Amniotic stem cell (primary cell): ENCODE measurements at regions not wholly inside any gene's neighbourhood (a gene's known extent, or its start where the extent isn't known, plus 50 kb on each side); places are given as distances from the start of the nearest gene placed in this dataset.
"Not testable (repeated sequence)": the region's sequence is repeated elsewhere in the genome, so short reads cannot be mapped to it uniquely, and the experiment has no call there.

Experiments used
- DNase-seq: peaks from one replicate; lab custom pipeline; 2025; lab: John Stamatoyannopoulos, UW

DNA sequence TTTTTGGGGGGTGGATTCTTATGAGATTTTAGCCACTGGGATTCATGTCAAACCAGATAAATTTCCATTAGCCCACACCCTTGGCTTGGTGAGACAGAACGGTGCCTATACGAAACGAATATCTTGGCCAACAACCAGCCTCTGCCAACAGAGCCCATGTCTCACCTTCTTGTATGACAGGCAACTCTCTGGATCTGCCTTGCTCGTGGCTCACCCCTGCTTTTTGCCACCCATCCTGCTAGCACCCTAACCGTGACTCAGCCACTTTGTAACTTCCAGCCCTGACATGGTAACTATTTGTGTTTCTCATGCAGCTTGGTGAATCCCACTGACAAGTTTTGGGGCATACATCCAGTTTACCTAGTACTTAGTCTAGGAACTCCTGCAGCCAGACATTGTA, 457.0 kb downstream of the SPATA31D1 start:
- no peak for DNase-seq

DNA sequence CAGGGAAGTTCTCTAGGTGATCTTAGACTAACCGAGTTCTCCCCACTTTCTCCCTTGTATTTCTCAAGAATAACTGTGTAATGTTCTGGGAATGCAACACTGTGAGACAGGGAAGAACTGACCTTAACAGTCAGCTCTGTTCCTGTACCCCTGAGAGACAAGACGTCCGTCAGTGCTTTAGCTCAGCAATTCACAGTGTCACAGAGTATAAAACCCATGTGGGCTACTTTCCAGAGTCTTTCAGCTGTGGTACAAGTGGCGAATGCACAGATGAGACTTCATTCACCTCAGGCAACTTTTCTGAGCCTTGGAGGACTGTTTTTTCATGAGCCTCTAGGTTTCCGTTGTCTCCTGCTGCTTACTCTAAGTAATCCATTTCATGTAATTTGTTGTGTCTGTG, 458.8 kb downstream of the SPATA31D1 start:
- no peak for DNase-seq

GRCh38 chr9:82449986-82450385, 461.4 kb downstream of the SPATA31D1 start:
- no peak for DNase-seq

DNA sequence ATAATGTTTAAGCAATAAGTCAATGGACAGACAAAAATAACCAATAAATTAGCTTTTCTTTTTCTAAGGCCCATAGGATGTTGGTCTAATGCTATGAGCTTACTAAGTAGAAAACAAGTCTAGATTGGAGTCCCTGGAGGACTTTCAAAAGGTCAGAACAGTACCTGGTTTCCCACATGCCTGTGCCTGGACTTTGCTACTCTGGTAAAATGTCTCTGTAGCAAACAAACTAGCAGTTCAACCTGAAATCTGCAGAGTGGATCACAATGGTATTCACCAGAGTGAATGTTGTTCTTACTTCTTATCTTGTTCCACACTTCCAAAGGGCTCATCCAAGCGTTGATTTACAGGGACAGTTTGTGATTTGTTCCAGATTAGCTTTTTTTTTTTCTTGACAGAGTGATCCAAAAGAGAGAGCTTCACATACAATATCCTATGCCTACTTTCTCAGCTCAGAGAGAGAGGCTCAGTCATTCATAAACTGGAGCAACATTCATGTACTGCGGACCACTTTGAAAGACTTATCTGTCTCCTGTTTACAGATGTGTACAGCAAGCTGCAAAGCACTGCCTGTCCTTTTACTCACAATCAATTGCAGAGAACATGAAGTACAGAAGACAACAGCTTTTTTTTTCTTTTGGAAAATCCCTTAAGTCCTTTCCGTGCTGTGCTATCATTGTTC, 466.1 kb downstream of the SPATA31D1 start:
- no peak for DNase-seq

GRCh38 chr9:82456642-82457041, 468.1 kb downstream of the SPATA31D1 start:
- peak; percentile 7 for DNase-seq

DNA sequence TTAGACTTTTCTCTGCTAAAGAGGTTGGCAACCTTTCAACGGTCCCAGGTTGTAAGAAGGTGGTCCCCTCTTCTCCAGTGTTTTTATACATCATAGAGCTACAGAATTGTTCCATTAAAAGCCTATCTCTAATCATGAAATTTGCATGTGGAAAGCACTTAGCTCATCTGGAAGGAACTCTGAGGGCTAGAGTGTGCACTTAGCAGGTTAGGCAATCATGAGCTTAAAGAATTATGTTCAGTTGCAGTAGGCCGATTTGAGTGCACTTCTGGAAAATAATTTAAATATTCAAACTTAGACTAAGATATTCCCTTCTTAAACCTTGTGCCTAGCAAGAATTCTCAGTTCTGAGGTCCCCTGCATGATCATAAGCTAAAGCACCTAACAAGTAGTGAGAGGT, 468.7 kb downstream of the SPATA31D1 start:
- no peak for DNase-seq

GRCh38 chr9:82457891-82458290, 469.3 kb downstream of the SPATA31D1 start:
- DNase-seq: no peak

DNA sequence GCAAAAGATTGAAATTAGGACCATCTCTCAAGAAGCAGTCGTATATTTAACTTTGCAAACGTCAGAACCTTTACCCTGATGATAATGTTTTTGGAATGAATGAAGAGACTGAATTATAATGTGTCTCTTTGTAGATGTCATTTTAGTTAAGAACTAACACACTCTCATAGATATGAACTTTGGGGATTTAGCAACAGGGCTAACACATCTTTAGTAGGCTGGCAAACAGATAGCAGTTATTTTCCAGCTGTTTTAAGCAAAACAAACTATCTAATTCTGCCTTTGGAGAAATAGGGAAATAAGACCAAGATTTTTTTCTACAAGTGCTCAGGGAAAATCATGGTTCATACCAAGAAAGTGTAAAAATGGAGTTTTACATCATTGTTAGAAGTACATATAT, 469.7 kb downstream of the SPATA31D1 start:
- no peak for DNase-seq

- DNase-seq: no peak
These were observed 478.2 kb downstream of the SPATA31D1 start for GRCh38 chr9:82466616-82467260.

DNA sequence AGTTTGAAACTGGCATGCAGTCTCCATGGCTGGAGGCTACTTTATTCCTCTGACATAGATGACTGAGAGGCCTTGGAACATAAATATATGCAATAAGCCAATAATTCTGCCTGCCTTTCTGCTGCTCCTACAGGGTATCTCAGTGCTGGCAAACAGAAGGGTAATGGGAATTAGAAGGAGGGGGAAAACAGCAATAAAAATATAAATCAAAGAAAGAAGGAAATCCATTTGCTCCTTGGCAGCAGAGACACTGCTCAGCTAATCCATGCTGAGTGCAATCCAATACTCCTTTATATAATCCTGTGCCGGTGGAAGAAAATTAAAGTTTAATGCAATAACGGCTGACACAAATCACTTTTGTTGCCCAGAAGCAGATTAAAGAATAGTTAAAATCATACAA, 478.9 kb downstream of the SPATA31D1 start:
- DNase-seq: no peak

DNA sequence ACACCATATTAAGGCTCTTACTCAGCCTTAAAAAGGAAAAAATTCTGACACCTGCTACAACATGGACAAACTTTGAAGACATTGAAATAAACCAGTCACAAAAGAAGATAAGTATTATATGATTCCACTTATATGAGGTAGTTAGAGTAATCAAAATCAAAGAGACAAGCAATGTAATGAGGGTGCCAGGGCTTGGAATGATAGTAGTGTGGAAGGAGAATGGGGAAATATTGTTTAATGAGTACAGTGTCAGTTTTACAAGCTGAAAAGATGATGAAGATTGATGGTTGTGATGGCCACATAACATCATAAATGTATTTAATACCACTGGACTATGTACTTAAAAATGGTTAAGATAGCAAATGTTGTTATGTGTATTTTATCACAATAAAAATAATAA, 485.7 kb downstream of the SPATA31D1 start:
- DNase-seq: no peak

GRCh38 chr9:82475584-82476301, 487.2 kb downstream of the SPATA31D1 start:
- DNase-seq: no peak

DNA sequence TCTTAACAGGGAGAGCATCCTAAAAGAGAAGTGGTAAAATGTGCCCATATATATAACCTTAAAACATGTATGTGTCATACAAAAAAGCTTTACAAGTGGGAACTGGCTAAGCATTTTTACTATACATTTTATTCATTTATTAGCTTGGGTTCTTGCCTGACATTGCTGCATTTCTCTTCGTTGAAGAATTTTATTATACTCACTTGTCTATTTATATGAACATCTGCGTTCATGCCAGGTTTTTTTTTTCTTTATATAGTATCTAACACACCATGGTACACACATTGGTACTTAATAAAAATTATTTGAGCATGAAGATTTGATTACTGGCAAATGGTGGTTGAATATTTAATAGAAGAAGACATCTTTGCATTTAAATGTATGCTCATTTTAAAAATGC, 492.3 kb downstream of the SPATA31D1 start:
- DNase-seq: no peak

DNA sequence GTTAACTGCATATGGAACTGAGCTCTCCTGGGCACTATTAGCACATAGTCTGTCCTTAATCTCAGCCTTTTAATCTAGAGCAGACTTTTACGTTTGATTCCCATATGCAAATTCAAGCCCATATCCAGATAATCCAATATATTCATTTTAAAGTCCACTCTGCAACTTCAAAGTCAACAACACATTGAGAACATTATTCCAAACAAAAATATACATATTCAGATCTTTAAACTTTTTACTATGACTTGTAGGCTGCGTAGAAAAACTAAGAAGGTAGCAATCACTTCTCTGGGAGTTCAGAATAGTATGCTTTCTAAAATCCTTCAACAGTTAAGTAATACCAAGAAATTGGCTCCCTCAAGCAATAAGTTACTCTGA, 499.4 kb downstream of the SPATA31D1 start:
- no peak for DNase-seq

DNA sequence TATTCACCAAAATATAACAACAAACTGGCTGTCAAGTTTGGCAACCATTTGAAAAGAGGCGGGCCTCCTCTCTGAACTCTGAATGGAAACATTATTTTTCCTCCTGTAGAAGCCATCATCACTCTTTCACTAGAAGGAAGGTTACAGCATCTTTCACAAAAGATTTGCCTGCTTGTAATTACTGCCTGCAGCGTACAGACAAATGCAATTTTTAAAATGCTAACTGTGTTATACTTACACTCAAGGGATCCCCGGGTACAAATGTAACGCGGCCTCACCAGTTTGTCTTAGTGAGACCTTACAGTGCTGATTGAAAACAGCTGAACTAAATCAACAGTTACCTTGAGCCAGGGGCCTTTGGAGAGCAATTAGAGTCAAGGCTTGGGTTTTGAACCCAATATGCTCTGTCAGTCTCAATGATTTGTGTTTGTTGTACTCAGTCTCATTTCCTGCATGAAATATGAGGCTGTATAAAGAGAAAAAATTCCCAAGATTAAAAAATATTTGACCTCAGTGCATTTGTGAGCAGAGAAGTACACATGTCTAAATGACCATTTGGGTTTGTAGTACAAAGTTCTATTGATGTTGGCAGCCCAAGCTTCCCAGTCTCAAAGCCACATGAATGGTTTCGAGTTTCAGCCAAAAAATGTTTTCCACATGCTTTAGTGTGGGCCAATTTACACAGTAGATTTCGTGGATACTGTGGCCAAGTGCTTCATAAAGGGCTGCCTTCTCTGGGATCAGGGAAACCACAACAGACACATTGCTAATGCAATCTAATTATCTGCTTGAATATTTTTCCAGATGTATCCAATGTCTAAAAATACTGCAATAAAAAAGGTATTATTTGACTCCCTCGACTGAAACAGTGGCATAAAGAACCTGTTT, 500.0 kb downstream of the SPATA31D1 start:
- peak; percentile 28 for DNase-seq

GRCh38 chr9:82489201-82489821, 500.7 kb downstream of the SPATA31D1 start:
- DNase-seq: no peak

- no peak for DNase-seq
These were observed 501.5 kb downstream of the SPATA31D1 start for GRCh38 chr9:82490019-82490499.

DNA sequence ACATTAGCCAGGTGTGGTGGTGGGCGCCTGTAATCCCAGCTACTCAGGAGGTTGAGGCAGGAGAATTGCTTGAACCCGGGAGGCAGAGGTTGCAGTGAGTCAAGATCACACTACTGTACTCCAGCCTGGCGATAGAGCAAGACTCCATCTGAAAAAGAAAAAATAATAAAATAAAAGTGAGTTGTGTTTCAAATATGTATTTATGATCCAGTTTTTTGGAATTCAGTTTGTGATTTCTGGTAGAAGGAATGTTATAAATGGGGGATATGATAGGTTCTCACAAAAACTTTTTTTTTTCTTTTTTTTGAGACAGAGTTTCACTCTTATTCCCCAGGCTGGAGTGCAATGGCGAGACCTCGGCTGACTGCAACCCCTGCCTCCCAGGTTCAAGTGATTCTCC, 502.2 kb downstream of the SPATA31D1 start:
- not testable (repeated sequence) for DNase-seq

GRCh38 chr9:82491604-82492003, 503.0 kb downstream of the SPATA31D1 start:
- no peak for DNase-seq

DNA sequence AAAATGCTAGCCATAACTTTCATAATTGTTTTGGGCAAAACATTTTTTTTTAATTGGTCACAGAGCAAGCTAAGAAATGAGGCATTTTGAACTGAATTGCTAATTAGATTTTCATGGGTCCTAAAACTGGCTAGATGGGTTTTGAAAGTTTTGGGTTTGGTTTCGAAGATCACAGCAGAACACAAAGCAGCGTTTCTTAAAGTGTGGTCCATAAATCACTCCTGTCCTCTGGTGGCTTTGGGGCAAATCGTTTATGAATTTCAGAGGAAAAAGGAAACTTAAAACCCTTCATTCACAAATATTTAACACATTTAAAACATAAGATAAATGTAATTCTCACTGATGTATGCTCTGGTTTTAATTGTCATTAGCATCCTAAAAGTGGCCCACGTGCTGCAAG, 503.7 kb downstream of the SPATA31D1 start:
- no peak for DNase-seq

- DNase-seq: no peak
These were observed 507.6 kb downstream of the SPATA31D1 start for GRCh38 chr9:82495884-82496777.
